ENCODE measurements at regions not wholly inside any gene's neighbourhood (a gene's known extent, or its start where the extent isn't known, plus 50 kb on each side); places are given as distances from the start of the nearest gene placed in this dataset.
"Not testable (repeated sequence)": the region's sequence is repeated elsewhere in the genome, so short reads cannot be mapped to it uniquely, and the experiment has no call there.

DNA sequence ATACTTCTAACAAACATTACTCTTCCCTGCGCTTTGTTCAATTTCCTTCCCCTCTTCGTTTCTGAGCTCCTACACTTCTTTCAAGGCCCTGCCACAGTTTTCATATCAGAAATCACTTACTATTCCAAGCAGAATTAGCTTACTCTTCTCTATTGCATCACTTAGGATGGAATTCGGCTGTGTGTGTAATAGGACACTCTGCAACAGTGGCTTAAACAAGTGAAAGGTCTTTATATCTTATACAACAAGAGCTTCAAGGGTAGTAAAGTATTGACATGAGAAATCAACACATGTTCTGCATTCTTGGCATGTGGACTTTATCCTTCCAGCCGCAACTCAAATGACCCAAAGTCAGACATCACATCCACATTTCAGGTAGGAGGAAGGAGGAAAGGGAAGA lies 279.6 kb downstream of the PCDH20 start:
- DNase-seq, result no peak

DNA sequence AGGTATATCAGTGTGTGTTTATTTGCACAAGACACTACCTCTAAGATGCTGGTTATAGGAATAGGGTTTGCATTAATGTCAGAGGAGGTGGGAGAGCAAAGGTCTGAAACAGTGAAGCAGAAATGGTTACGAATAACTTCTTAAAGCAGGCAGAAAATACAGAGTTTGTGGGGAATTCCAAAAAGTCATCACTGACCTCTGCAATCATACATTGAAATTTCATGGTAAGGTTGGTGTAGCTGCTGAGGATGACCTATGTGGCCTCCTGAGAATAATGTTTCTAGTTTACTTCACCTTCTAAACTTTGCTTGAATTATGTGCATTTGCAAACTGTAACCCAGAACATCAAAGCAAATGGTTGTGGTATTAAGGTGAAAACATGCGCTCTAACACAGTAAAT lies 280.1 kb downstream of the PCDH20 start:
- DNase-seq, result no peak

DNA sequence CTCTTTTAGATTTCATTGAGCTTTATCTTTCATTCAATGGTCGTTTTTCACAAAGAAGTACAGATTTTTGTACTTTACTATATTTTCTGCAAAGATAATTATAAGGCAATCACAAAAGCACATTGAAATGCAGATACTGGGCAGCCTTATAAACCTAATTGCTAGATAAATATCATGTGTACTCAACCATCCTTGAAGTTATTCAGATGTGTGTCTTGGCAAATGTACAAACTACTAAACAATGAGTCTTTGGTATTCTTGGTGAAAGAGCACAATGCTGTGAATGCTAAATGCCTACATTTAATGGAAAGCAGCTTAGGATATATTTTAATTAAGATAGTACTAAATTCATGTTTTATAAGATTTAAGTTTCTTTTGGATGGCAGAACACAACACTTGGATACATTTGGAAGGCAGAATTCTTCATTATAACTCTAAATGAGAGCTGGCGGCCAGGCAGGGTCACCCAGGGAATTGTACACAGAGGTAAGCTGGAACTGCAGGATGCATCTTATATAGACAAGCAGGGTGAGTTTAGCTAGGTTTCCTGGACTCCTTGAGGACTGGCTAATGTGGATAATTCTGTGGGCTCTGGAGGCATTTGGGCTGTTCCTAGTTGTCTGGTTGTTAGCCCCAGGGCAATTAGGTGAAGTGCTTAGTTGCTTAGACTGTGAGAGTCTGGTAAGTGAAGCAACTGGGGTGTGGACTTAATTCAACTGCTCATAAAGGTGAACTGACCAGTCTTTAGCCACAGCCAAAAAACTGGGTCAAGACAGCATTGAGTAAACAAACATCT lies 286.6 kb downstream of the PCDH20 start:
- DNase-seq, result no peak

DNA sequence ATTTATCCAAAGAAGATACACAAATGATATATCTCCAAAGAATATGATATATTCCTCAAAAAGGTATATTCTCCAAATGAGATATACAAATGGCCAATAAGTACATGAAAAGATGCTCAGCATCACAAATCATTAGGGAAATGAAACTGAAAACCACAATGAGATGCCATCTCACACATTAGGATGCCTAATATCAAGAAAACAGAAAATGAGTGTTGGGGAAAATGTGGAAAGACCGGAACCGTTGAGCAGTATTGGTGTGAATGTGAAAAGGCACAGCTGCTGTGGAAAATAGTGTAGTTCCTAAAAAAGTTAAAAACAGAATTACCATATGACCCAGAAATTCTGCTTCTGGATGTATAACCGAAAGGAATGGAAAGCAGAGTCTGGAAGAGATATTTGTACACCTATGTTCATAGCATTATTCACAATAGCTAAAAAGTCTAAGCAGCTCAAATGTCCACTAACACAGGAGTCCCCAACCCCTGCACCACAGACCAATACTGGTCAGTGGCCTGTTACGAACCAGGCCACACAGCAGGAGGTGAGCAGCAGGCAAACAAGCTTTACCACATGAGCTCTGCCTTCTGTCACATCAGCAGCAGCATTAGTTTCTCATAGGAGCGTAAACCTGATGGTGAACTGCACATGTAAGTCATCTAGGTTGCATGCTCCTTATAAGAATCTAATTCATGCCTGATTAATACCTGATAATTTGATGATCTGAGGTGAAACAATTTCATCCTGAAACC lies 291.9 kb downstream of the PCDH20 start:
- DNase-seq, result no peak

DNA sequence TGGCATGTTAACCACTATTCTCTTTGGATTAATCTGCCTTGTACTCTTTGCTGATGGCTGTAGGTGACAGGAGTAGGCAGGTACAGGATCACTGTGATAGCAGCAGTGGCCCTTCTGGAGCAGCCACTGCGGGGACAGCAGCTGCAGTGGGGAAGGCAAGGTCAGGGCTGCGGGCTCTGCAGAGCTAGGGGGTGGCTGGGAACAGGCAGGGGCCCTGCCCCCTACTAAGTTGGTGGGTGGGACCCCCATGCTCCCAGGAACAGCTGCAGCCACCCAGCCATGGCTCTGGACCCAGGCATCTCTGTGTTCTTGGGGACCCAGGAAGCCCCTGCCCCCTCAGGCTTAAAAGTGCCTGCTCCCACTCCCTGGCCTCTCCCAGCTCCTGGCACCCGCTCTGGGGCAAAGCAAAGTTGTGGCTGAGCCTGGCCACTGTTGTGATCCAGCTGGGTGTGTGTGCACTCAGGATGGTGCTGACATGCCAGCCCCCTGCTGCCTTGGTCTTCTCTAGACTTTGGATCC lies 302.4 kb downstream of the PCDH20 start:
- DNase-seq, result no peak

DNA sequence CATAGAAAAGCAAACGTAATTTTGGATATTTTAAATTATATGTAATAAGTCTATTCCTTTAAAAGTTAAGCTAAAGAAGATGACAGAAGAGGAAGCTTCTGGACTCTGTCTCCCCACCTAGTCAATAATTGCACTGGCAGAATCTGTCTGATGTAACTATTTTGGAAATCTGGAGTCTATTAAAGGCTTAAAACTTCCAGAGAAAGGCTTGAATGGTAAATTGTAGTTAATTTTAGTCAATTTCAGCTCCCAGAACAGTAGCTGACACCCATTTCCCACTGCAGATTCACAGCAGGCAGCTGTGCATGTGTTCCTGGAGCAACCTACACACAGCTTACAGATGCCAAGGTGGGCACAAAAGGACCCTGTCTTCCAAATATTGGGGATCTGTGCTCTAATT lies 304.1 kb downstream of the PCDH20 start:
- no peak for DNase-seq

DNA sequence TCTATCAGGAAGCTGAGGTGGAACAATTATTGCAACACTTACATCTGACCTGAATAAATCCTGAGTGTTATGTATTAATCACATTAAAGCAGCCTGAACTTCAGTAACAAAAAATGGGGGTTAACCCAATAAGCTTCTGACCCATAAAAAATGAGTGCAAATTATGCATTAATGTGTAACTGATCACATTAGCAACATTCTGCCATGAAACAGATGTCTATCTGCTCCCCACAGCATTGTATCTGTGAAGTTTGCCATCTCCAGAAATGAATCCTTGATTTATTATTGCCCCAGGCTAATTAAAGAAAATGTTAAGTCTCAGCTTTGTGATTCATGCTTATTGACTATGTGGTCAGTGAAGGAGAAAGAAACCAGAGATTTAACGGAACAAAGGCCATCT lies 304.9 kb downstream of the PCDH20 start:
- no peak for DNase-seq

DNA sequence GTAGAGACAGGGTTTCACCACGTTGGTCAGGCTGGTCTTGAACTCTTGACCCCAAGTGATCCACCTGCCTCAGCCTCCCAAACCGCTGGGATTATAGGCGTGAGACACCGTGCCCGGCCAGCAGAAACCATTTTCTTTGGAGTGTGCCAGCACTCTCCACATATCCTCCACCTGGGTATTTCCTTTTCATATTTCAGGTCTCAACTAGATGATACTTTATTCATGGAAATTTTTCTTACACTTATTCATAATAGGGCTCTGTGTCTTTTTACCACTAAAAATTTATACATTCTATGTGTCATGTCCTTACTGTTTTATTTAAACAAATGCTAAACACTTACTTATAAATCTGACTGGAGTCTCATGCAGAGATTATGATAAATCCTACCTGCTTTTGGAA lies 305.9 kb downstream of the PCDH20 start:
- DNase-seq, result no peak

DNA sequence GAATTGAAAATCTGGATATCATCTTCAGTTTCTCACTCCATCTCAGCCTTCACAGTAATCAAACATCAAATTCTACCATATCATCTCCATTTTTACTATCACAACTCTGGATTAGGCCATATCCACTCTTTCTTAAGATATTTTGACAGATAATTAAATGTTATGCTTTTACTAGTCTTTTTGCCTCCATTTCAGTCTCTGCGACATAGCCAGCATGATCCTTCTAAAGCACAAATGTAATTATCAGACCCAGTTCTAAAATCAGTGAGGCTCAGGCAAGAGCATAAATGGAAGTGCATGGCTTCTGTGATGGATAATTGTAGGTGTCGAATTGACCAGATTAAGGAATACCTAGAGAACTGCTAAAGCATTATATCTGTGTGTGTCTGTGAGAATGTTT lies 307.7 kb downstream of the PCDH20 start:
- no peak for DNase-seq

DNA sequence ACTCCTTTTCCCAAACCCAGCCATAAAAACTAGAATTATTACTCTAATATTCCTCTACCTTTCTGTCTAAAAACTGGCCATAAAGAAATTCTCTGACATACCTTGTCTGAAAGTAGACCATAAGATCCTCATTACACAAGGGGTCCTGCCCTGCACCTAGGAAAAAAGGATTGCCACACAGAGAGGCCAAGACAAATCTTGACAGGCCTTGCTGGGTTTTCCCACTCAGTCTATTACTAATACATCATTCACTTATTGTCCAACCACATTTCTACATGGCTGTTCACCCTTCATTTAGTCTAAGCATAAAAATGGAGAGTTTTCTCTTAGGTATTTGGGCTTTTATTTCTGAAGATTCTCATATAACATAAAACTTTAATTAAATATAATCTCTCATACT lies 319.8 kb downstream of the PCDH20 start:
- DNase-seq, result no peak

DNA sequence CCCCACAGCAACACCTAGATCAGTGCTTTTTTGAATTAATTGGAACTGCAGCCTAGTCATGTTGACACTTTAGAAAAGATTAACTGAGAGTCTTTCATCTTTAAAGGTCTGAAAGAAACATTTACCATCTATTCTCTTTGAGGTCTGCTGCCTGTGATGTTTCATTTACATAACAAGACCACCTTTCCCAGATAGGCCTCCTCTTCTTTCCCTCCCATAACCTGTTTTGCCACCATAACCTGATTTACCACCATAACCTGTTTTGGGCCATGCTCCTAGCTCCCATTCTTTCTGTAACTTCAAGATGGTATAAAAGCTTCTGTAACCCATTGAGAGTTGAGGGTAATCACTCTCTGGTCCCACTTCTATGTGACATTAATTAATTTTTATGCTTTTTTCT lies 320.8 kb downstream of the PCDH20 start:
- no peak for DNase-seq

DNA sequence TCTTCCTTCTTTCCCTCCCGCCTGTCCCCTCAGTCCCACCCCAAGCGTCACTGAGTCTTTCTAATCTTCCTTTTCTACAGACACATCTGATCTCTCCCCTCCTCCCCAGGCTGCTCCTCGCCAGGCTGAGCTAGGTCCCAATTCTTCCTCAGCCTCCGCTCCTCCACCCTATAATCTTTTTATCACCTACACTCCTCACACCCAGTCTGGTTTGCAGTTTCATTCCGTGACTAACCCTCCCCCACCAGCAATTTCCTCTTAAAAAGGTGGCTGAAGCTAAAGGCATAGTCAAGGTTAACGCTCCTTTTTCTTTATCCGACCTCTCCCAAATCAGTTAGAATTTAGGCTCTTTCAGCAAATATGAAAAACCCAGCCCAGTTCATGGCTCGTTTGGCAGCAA lies 325.8 kb downstream of the PCDH20 start:
- DNase-seq, result not testable (repeated sequence)

DNA sequence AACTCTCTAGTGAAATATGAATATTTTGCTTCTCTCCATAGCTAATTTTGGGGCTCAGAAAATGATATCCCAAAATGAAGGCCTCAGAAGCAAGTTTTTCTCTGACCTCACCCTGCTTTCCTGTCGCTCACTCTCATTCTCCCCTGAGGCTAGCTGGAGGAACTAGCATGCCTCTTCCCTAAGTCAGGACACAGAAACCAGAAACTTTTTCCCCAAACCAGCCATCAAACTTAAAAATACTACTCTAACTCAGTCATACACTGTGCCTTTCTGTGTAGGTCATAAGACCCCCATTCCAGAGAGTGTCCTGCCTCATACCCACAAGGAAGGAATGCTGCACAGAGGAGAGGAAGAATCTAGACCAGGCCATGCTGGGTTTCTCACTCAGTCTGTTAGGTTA lies 329.6 kb downstream of the PCDH20 start:
- DNase-seq, result no peak

DNA sequence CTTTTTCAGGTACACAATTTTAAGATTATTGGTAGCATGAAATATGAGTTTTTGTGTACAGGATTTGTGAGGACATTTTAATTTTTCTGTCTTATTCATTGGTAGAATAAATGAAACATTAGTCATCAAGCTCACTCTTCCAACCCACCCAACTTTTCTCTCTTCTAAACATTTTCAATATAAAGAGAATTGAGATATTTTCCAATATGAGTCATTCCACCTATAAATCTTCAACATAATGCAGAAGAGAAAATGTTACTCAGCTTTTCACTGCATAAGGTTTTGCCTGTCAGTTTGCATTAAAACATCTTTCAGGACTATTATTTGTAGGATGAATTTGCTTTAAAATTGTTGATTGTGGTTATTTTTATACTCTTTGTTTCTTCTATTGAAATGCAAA lies 330.7 kb downstream of the PCDH20 start:
- no peak for DNase-seq

DNA sequence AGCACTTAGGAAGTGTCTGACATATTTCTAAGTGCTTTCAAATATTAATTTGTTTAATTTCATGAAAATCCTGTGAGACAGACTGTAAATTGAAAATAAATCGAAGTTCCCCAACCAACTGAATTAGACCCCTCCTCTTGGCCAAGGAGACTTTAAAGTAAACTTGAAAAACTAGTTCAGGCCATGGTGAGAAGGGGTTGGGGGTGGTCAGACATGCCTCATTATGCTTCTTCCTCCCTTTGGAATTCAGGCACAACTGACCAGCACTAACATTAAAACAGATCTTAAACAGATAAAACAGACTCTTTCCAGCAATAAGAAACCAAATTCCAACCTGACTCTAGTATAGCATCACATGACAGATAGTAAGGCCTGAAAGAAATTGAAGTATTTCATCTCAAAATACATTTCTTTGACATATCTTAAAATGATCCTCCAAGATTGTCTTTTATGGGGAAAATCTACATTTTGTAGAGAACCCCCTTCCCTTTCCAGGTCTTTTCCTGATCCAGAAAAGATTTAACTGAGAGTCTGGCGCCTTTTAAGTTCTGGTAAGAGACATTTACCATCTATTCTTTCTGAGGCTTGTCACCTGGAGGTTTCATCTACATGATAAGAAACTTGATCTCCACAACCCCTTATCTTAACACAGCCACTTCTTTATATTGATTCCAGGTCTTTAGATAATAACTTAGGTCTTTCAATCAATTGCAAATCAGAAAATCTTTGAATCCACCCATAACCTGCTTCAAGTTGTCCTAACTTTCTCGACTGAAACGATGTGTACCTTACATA lies 336.5 kb downstream of the PCDH20 start:
- DNase-seq, result no peak

DNA sequence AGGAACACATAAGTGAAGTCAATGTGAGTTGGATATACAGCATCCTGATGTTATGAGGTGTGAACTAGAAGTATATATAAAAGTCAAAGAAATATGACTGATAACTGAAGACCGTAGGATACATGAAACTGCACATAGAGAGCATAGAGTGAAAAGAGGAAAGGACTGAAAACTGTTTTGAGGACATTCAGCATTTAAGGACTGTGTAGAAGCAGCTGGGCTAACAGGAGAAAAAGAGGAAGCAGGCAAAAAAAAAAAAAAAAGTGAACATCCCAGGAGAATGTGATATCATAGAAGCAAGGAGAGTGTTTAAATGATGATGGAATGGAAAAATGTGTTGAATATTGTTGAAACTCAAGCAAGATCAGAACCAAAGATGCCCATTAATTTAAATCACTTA lies 363.5 kb downstream of the PCDH20 start:
- no peak for DNase-seq

DNA sequence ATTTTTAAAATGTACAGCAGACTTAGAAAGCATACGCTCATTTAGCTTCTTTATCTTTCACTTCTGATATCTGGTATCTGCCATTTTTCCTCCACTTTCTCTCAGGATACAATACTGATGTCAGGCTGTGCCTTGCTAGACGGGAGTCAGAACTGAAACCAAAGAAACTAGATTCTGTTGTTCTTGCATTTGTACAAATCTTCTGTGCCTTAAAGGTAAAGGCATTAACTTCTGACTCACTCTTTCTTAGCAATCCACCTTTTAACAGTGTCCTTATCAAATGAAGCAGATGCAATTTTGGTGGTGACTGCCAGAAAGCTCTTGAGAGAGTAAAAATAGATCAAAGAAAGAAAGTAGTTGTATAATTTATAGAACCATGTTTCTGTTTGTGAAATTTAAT lies 370.4 kb downstream of the PCDH20 start:
- DNase-seq, result no peak

DNA sequence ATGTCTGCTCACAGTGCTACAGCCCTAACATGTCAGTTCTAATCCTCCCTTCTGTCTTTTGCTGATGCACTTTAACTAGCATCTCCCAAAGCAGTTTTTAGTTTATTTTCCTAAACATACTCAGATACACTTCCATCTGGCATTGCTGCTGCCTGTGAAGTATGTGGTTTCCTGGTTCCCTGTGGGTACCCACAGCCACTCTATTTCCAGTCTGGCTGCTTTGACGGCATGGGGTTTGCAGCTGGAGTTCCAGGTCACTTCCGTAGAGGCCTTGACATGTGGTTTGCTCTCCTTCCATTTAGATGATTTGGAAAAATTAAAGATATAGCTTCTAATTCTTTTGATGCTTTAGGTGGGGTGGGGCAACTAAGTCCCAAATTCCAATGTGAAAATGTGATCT lies 375.5 kb downstream of the PCDH20 start:
- no peak for DNase-seq

DNA sequence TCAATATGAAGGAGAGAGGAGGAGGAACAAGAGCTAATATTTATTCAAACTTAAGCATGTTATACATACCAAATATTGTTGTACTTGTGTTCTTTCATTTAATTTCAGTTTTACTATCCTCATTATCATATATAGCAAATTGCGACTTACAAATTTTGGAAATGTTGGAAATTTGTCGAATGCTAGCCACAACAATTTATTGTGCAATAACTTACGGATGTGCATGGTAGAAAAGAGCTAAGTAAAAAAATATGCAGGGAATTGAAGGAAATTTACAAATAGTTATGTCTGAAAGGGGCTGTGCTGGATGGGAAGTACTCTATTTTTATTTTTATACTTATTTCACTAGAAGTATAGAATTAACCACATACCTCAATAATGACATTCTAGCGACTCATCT lies 376.3 kb downstream of the PCDH20 start:
- no peak for DNase-seq

DNA sequence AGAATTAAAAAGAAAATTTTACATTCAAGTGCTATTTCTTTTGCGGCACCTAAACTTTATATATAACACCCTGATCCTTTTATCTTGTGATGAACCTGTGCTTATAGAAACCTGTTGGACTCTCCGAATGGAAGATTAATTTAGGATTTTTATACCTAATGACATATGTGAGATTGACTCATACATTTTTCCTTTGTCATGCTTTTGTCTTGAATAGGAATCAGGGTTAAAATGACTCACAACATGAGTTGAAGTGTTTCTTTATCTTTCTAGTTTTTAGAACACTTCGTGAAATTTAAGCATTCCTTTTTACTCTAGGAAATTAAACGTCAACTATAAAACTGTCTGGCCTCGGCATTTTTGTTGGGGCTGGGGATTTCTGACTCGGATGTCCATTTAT lies 378.9 kb downstream of the PCDH20 start:
- DNase-seq, result no peak

DNA sequence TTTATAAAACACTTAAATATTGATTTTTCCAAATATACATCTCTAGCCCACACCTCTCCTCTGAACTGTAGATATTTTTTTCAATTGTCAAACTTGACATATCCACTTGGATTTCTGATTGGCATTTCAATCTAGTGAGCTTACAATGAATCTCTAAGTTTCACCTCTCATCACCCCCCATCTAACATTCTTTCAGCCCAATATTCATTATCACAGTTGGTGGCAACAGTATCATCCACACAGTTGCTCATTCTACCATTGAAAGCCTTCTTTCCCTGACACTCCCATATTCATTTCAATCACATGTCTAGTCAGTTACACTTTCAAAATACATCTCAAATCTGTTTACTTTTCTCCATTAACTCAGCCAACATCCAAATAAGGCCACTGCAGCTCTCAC lies 385.2 kb downstream of the PCDH20 start:
- no peak for DNase-seq

DNA sequence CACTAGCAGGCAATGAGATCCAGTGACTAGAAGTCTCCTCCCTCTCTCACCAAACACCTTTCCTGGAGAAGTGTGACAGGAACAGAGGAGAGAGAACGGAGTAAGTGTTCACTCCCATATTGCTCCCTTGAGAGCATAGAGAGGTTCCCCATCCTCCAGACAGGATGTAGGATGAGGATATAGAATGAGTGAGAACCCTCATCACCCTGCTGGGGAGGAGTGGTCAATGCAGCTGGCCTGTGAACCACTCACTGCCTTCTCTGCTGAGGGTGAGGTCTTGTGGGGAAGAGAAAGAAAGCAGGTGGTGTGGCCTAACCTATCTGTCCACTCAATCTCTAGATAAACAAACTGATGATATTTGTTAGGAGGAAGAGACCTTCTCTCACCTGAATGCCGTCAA lies 386.6 kb downstream of the PCDH20 start:
- no peak for DNase-seq

DNA sequence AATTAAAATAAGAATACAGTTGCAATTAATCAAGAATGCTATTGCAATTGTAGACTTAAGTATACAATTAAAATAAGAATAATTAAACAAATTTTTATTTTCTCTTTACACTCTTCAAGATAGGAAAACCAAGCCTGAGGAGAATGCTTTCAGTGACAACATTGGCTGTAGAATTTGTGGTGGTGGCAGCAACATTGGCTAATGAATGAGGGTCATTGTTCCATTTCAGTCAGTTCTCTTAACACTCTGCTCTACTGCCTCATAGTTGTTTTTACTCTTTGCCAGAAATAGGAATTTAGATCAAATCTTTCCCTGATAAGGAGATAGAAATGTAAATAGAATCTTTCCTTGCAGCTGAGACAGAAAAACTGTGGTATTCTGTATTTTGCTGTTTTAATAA lies 391.6 kb downstream of the PCDH20 start:
- DNase-seq, result no peak

DNA sequence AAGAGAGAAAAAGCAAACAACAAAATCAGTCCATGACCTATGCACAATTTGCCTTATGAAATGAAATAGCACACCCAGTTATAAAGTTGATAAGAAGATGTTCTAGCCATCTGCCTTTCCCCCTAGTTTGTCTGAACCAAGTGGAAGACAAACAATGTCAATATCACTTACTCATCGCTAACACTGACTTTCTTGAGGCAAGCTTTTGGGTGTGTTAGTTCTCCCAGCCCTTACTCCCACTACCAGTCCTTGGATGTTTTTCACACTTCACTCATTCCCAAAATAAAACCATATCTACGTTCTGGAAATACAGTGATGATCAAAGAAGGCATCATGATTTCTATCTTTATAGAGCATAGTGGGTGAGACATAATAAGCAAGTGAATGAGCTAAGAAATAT lies 393.8 kb downstream of the PCDH20 start:
- no peak for DNase-seq
